Keratinocyte (primary cell): ENCODE measurements at regions not wholly inside any gene's neighbourhood (a gene's known extent, or its start where the extent isn't known, plus 50 kb on each side); places are given as distances from the start of the nearest gene placed in this dataset.

Experiments used
- DNase-seq: peaks from one replicate; pipeline ENCODE4 v3.0.0-alpha.2; 2011; ENCODE audit warnings: low read depth, missing footprints, low spot score
- FAIRE-seq: peaks from 2 replicates; lab custom pipeline; 2011; peaks lifted over from hg19 to GRCh38; lab: Jason Lieb, UNC
- H2AFZ ChIP-seq: 2 replicates; pipeline ENCODE4 v1.6.0; 2012; ENCODE audit warnings: low read length, control low read depth, inconsistent platforms; ENCODE audit not compliant: control insufficient read depth
- H3K27ac ChIP-seq: 2 replicates; pipeline ENCODE4 v1.5.1; 2011; ENCODE audit warnings: low read length; ENCODE audit not compliant: control insufficient read depth, insufficient read depth
- H3K27me3 ChIP-seq: 3 replicates; pipeline ENCODE4 v1.6.0; 2011; ENCODE audit warnings: low read length; ENCODE audit not compliant: control insufficient read depth, insufficient read depth; ENCODE audit errors: extremely low read depth
- H3K36me3 ChIP-seq, 2 experiments: 2 replicates in 1 of 2; 3 replicates in 1 of 2; pipeline ENCODE4 v1.5.1; 2011; ENCODE audit warnings: low read length in 2 of 2, mild to moderate bottlenecking in 1 of 2; ENCODE audit not compliant: control insufficient read depth in 2 of 2, insufficient read depth in 2 of 2; ENCODE audit errors: extremely low read depth in 1 of 2
- H3K4me1 ChIP-seq: 3 replicates; pipeline ENCODE4 v1.5.1; 2011; ENCODE audit warnings: low read length; ENCODE audit not compliant: control insufficient read depth, insufficient read depth; ENCODE audit errors: extremely low read depth
- H3K4me2 ChIP-seq: 3 replicates; pipeline ENCODE4 v1.6.0; 2011; ENCODE audit warnings: low read depth, low read length; ENCODE audit not compliant: control insufficient read depth, insufficient read depth; ENCODE audit errors: extremely low read depth
- H3K4me3 ChIP-seq, 3 experiments: fragments of 200-600 bp in 1 of 3; sonication (generic) in 1 of 3; 2 replicates in 2 of 3; 3 replicates in 1 of 3; pipeline ENCODE4 v1.5.1; 2011 to 2016; ENCODE audit warnings: low read length in 3 of 3, mild to moderate bottlenecking in 3 of 3, control low read depth in 2 of 3, inconsistent platforms in 1 of 3, low read depth in 1 of 3, mixed read lengths in 1 of 3, mixed run types in 1 of 3, moderate library complexity in 1 of 3; ENCODE audit not compliant: control insufficient read depth in 2 of 3, insufficient read depth in 2 of 3; ENCODE audit errors: extremely low read depth in 1 of 3
- H3K79me2 ChIP-seq: 2 replicates; pipeline ENCODE4 v1.6.0; 2012; ENCODE audit warnings: low read length; ENCODE audit not compliant: control insufficient read depth, insufficient read depth
- H3K9ac ChIP-seq: 3 replicates; pipeline ENCODE4 v1.6.0; 2011; ENCODE audit warnings: low read length; ENCODE audit not compliant: control insufficient read depth, insufficient read depth; ENCODE audit errors: extremely low read depth
- H3K9me1 ChIP-seq: 3 replicates; pipeline ENCODE4 v1.6.0; 2011; ENCODE audit warnings: low read length; ENCODE audit not compliant: control insufficient read depth, insufficient read depth; ENCODE audit errors: extremely low read depth
- H3K9me3 ChIP-seq: 2 replicates; pipeline ENCODE4 v1.5.1; 2012; ENCODE audit warnings: low read depth, low read length; ENCODE audit not compliant: control insufficient read depth
- H4K20me1 ChIP-seq: 3 replicates; pipeline ENCODE4 v1.6.0; 2011; ENCODE audit warnings: low read length; ENCODE audit not compliant: control insufficient read depth, insufficient read depth; ENCODE audit errors: extremely low read depth
- EZH2 ChIP-seq: IDR thresholded peaks from one replicate; pipeline ENCODE4 v1.6.1; 2012; ENCODE audit warnings: inconsistent platforms, mild to moderate bottlenecking, low read length, moderate library complexity
- dilution Hi-C: fragments of 300-500 bp; cut with MboI; formaldehyde crosslinking; loops from one replicate; pipeline ENCODE4 v1.7.0; 2020; ENCODE audit warnings: low sequenced_read_pairs; ENCODE audit not compliant: extremely low pct_ligation_motif_present
- TF ChIP-seq, protein P1 (sequence below), 3 experiments: IDR thresholded peaks in 1 of 3; conservative IDR thresholded peaks in 1 of 3; optimal IDR thresholded peaks in 1 of 3; 2 replicates in 2 of 3; 3 replicates in 1 of 3; pipeline versions ENCODE3 to v1.5.1; 2011; ENCODE audit warnings: low read length in 3 of 3, mild to moderate bottlenecking in 3 of 3, moderate library complexity in 2 of 3, control low read depth in 1 of 3, inconsistent platforms in 1 of 3; ENCODE audit not compliant: insufficient read depth in 2 of 3; ENCODE audit errors: extremely low read depth in 1 of 3

DNA sequence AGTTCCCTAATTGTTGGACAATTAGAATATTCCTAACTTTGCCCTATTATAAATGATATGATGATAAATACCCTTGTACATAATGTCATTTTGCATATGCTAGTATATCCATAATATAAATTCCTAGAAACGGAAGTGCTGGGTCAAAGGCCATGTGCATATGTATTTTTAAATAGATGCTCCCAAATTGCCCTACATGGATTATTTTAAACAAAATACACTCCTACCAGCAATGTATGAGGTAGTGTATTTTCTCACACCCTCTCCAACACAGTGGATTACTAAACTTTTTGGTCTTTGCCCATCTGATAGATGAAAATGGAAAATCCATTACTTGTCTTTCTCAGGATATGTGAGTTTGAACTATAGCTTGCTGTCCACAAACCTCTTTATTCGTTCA lies 385.1 kb upstream of the JARID2 start:
- no peak overlapping the region for H3K4me3 ChIP-seq
- DNase-seq: no peak
- no peaks in the 10 kb centered on the region for H3K79me2 ChIP-seq
- H3K27ac ChIP-seq: no peak overlapping the region
- H3K36me3 ChIP-seq: no peaks in the 10 kb centered on the region
- no peaks in the 10 kb centered on the region for H3K9me3 ChIP-seq
- H4K20me1 ChIP-seq: no peaks in the 10 kb centered on the region
- no peak overlapping the region for H3K4me2 ChIP-seq
- H3K4me1 ChIP-seq: no peaks in the 10 kb centered on the region
- TF ChIP-seq, protein P1, sequence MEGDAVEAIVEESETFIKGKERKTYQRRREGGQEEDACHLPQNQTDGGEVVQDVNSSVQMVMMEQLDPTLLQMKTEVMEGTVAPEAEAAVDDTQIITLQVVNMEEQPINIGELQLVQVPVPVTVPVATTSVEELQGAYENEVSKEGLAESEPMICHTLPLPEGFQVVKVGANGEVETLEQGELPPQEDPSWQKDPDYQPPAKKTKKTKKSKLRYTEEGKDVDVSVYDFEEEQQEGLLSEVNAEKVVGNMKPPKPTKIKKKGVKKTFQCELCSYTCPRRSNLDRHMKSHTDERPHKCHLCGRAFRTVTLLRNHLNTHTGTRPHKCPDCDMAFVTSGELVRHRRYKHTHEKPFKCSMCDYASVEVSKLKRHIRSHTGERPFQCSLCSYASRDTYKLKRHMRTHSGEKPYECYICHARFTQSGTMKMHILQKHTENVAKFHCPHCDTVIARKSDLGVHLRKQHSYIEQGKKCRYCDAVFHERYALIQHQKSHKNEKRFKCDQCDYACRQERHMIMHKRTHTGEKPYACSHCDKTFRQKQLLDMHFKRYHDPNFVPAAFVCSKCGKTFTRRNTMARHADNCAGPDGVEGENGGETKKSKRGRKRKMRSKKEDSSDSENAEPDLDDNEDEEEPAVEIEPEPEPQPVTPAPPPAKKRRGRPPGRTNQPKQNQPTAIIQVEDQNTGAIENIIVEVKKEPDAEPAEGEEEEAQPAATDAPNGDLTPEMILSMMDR (optimal IDR thresholded peaks at IDR 0.05 in 1 of 3, IDR thresholded peaks at IDR 0.05 in 1 of 3, conservative IDR thresholded peaks at IDR 0.05 in 1 of 3; ENCODE audit: extremely low read depth in 1 of 3, insufficient read depth in 2 of 3, low read length in 3 of 3): no peak
- TF ChIP-seq EZH2: no peak
- H3K9ac ChIP-seq: no peak overlapping the region
- FAIRE-seq: no peak
- dilution Hi-C loops: no loop called here
- H3K9me1 ChIP-seq: no peaks in the 10 kb centered on the region
- no peaks in the 10 kb centered on the region for H3K27me3 ChIP-seq
- H2AFZ ChIP-seq: no peak overlapping the region

- no peaks in the 10 kb centered on the region for H3K9me1 ChIP-seq
- no peaks in the 10 kb centered on the region for H3K79me2 ChIP-seq
- FAIRE-seq (no peak), DNase-seq (no peak)
- H3K36me3 ChIP-seq: no peaks in the 10 kb centered on the region
- H3K9ac ChIP-seq: no peak overlapping the region
- H3K27ac ChIP-seq: no peak overlapping the region
- no peak overlapping the region for H3K4me3 ChIP-seq
- no peaks in the 10 kb centered on the region for H4K20me1 ChIP-seq
- no peak overlapping the region for H3K4me2 ChIP-seq
- no peaks in the 10 kb centered on the region for H3K9me3 ChIP-seq
- H3K4me1 ChIP-seq: no peaks in the 10 kb centered on the region
- TF ChIP-seq, protein P1 (optimal IDR thresholded peaks at IDR 0.05 in 1 of 3, IDR thresholded peaks at IDR 0.05 in 1 of 3, conservative IDR thresholded peaks at IDR 0.05 in 1 of 3; ENCODE audit: extremely low read depth in 1 of 3, insufficient read depth in 2 of 3, low read length in 3 of 3): no peak
- no peak for TF ChIP-seq EZH2
- H3K27me3 ChIP-seq: no peaks in the 10 kb centered on the region
- dilution Hi-C loops: no loop called here
- no peak overlapping the region for H2AFZ ChIP-seq
These were observed 384.4 kb upstream of the JARID2 start for GRCh38 chr6:14861491-14861943.
